ENCODE measurements at regions not wholly inside any gene's neighbourhood (a gene's known extent, or its start where the extent isn't known, plus 50 kb on each side); places are given as distances from the start of the nearest gene placed in this dataset.

GRCh38 chr3:189557824-189558223, 73.4 kb upstream of the TP63 start:
- no peaks in the 10 kb centered on the region for H3K36me3 ChIP-seq (replicated peaks in 1 of 2; ENCODE audit: control insufficient read depth in 1 of 2, insufficient read depth in 2 of 2, low read length in 2 of 2)

GRCh38 chr3:189561256-189561655, 69.9 kb upstream of the TP63 start:
- H3K36me3 Mint-ChIP-seq: no peaks in the 10 kb centered on the region
- H3K9me3 ChIP-seq (replicated peaks in 1 of 2; ENCODE audit: control insufficient read depth in 1 of 2, insufficient read depth in 1 of 2, low read length in 2 of 2): peaks cover 0 to 3% of the 10 kb centered on the region in 2 donors
- peak in 1 of 3 donors; percentile 4 for DNase-seq
- H3K36me3 ChIP-seq (replicated peaks in 1 of 2; ENCODE audit: control insufficient read depth in 1 of 2, insufficient read depth in 2 of 2, low read length in 2 of 2): no peaks in the 10 kb centered on the region
- no CpG with 5 or more reads among the region's 2 CpGs for WGBS (ENCODE audit: insufficient coverage)
- H3K27me3 ChIP-seq (ENCODE audit: control insufficient read depth in 2 of 2, insufficient read depth in 2 of 2, low read length in 2 of 2): no peaks in the 10 kb centered on the region
- no peak overlapping the region for H3K27ac Mint-ChIP-seq
- H3K9me3 Mint-ChIP-seq: peaks cover 2 to 8% (median 3%) of the 10 kb centered on the region in 7 donors
- H4K20me1 ChIP-seq (ENCODE audit: insufficient read depth, low read length): no peaks in the 10 kb centered on the region
- no peak overlapping the region for H3K4me3 ChIP-seq (replicated peaks in 1 of 3; ENCODE audit: low read depth in 2 of 3, low read length in 3 of 3)
- no peaks in the 10 kb centered on the region for H3K79me2 ChIP-seq (ENCODE audit: insufficient read depth, low read length)
- no peaks in the 10 kb centered on the region for H3K27me3 Mint-ChIP-seq (ENCODE audit: low read depth in 3 of 3)
- H3K4me3 Mint-ChIP-seq: no peak overlapping the region
- no peak overlapping the region for H2AFZ ChIP-seq (ENCODE audit: insufficient read depth, low read depth, low read length, poor library complexity, severe bottlenecking)
- H3K4me2 ChIP-seq (replicated peaks; ENCODE audit: extremely low read depth, low read length, poor library complexity, severe bottlenecking): no peak overlapping the region
- no peaks in the 10 kb centered on the region for H3K4me1 ChIP-seq (ENCODE audit: control insufficient read depth in 1 of 2, insufficient read depth in 2 of 2, low read length in 2 of 2)
- no peak overlapping the region for H3K9ac ChIP-seq (ENCODE audit: insufficient read depth, low read length, poor library complexity, severe bottlenecking)
- no peaks in the 10 kb centered on the region for H3K4me1 Mint-ChIP-seq
- H3K27ac ChIP-seq (ENCODE audit: low read depth in 1 of 2, low read length in 2 of 2): no peak overlapping the region
- TF ChIP-seq CTCF (IDR thresholded peaks at IDR 0.05): no peak
- intact Hi-C loops (cut with micrococcal nuclease): no loop called here

More at GRCh38 chr3:189557824-189558223, 73.4 kb upstream of the TP63 start:
- H3K4me3 ChIP-seq (replicated peaks in 1 of 3; ENCODE audit: low read depth in 2 of 3, low read length in 3 of 3): no peak overlapping the region
- intact Hi-C loops (cut with micrococcal nuclease): no loop called here
- no peaks in the 10 kb centered on the region for H3K27me3 ChIP-seq (ENCODE audit: control insufficient read depth in 2 of 2, insufficient read depth in 2 of 2, low read length in 2 of 2)
- Mint-ChIP-seq H3K27me3 (ENCODE audit: low read depth in 3 of 3) (no peaks in the 10 kb centered on the region), H3K27ac (no peak overlapping the region), H3K4me3 (no peak overlapping the region), H3K4me1 (no peaks in the 10 kb centered on the region), H3K36me3 (no peaks in the 10 kb centered on the region), H3K9me3 (peaks cover 2 to 11% (median 7%) of the 10 kb centered on the region in 7 donors)
- no CpG with 5 or more reads among the region's 3 CpGs for WGBS (ENCODE audit: insufficient coverage)
- no peak overlapping the region for H3K9ac ChIP-seq (ENCODE audit: insufficient read depth, low read length, poor library complexity, severe bottlenecking)
- no peaks in the 10 kb centered on the region for H4K20me1 ChIP-seq (ENCODE audit: insufficient read depth, low read length)
- no peak for DNase-seq
- no peak overlapping the region for H3K4me2 ChIP-seq (replicated peaks; ENCODE audit: extremely low read depth, low read length, poor library complexity, severe bottlenecking)
- H3K9me3 ChIP-seq (replicated peaks in 1 of 2; ENCODE audit: control insufficient read depth in 1 of 2, insufficient read depth in 1 of 2, low read length in 2 of 2): peaks cover 7 to 17% of the 10 kb centered on the region in 2 donors
- no peak overlapping the region for H2AFZ ChIP-seq (ENCODE audit: insufficient read depth, low read depth, low read length, poor library complexity, severe bottlenecking)
- H3K4me1 ChIP-seq (ENCODE audit: control insufficient read depth in 1 of 2, insufficient read depth in 2 of 2, low read length in 2 of 2): no peaks in the 10 kb centered on the region
- TF ChIP-seq CTCF (IDR thresholded peaks at IDR 0.05): no peak
- no peaks in the 10 kb centered on the region for H3K79me2 ChIP-seq (ENCODE audit: insufficient read depth, low read length)
- H3K27ac ChIP-seq (ENCODE audit: low read depth in 1 of 2, low read length in 2 of 2): no peak overlapping the region
